ENCODE measurements at regions not wholly inside any gene's neighbourhood (a gene's known extent, or its start where the extent isn't known, plus 50 kb on each side); places are given as distances from the start of the nearest gene placed in this dataset.
"Not testable (repeated sequence)": the region's sequence is repeated elsewhere in the genome, so short reads cannot be mapped to it uniquely, and the experiment has no call there.

DNA sequence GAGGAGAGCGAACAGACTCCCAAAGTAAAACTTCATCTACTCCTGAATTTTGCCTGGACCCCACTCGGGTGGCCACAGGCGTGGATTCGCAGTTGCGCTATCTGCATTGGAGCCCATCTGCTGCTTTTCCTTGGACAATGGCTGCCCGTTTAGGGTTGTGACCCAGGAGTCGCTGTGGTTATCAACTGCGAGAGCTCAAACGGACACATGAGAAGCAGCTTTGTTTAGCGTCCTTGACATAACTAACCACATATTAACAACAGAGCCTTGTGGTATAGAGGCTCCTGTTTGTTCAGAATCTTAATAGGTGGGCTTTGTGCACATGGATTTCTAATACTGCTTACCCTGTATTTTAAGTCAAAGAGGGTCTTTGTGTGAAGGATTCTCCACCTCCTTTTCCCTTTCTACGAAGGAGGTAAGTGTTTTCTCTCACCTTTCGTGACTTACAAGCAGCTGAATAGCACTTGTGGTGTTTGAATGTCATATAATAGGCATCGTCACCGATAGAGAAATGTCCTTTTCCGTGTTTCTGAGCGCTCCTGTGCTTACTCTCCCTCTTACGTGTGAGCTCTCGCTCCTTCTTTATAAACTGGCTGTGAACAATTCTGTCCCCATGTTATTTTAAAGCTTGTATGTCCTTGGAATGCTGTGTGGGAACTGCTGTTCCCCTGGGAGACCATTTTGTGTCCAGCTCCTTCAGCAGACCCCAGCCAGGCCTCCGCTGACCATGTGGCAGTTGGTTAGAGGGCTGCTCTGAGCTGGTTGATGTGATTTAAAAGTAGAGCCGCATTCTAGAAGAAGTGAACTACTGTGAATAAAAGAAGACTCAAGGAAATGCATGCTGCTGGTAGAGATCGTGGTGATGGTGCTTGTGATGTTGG lies 441.4 kb downstream of the RPS6KC1 start:
- H3K4me3 ChIP-seq (ENCODE audit: low read depth, low read length): no peak overlapping the region
- TF ChIP-seq, protein P1, sequence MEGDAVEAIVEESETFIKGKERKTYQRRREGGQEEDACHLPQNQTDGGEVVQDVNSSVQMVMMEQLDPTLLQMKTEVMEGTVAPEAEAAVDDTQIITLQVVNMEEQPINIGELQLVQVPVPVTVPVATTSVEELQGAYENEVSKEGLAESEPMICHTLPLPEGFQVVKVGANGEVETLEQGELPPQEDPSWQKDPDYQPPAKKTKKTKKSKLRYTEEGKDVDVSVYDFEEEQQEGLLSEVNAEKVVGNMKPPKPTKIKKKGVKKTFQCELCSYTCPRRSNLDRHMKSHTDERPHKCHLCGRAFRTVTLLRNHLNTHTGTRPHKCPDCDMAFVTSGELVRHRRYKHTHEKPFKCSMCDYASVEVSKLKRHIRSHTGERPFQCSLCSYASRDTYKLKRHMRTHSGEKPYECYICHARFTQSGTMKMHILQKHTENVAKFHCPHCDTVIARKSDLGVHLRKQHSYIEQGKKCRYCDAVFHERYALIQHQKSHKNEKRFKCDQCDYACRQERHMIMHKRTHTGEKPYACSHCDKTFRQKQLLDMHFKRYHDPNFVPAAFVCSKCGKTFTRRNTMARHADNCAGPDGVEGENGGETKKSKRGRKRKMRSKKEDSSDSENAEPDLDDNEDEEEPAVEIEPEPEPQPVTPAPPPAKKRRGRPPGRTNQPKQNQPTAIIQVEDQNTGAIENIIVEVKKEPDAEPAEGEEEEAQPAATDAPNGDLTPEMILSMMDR (IDR thresholded peaks at IDR 0.05; ENCODE audit: insufficient read depth, low read depth, low read length, missing control alignments): no peak
- no peak for DNase-seq (ENCODE audit: low read depth)

DNA sequence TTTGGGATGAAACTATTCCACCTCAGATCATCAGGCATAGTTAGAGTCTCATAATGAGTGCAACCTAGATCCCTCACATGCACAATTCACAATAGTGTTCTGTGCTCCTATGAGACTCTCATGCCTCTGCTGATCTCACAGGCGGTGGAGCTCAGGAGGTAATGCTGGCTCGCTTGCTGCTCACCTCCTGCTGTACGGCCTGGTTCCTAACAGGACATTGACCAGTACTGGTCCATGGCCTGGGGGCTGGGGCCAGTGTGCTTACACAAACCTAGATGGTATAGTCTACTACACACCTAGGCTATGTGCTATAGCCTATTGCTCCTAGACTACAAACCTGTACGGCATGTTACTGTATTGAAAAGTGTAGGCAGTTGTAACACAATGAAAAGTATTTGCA lies 448.4 kb downstream of the RPS6KC1 start:
- TF ChIP-seq, protein P1 (IDR thresholded peaks at IDR 0.05; ENCODE audit: insufficient read depth, low read depth, low read length, missing control alignments): no peak
- no peak overlapping the region for H3K4me3 ChIP-seq (ENCODE audit: low read depth, low read length)
- no peak for DNase-seq (ENCODE audit: low read depth)

DNA sequence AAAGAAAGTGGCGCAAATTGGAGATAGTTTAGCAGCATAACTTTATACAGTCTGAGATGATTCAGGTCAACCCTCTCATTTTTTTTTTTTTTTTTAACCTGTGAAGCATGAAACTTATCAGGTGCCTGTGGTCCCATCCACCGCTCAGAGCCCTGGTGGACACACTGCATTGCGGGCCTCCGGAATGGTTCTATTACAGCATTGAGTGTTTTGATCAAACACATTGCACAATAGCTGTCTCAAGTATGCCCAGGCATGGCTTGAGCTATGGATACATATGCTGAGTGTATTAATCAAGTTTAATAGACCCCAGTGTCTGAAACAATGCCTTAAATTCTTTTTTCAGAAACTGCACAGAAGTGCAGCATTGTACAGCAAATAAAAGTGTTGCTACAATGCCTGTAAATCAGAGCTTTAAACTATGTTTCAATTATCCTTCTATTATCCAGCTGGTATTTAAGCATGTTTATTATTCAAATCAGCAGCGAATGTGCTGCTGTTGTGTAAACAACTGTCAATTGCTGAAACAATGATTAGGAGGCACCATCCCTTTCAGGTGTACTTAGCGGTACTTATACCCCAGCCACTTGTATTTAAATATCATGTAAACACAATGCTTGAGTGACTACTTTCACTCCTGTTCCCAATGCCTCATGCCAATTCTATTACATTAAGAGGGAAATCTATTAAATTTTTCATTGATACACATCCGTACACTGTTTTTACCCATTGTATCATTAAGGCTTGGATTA lies 456.6 kb downstream of the RPS6KC1 start:
- TF ChIP-seq, protein P1 (IDR thresholded peaks at IDR 0.05; ENCODE audit: insufficient read depth, low read depth, low read length, missing control alignments): no peak
- H3K4me3 ChIP-seq (ENCODE audit: low read depth, low read length): no peak overlapping the region
- DNase-seq (ENCODE audit: low read depth): no peak

DNA sequence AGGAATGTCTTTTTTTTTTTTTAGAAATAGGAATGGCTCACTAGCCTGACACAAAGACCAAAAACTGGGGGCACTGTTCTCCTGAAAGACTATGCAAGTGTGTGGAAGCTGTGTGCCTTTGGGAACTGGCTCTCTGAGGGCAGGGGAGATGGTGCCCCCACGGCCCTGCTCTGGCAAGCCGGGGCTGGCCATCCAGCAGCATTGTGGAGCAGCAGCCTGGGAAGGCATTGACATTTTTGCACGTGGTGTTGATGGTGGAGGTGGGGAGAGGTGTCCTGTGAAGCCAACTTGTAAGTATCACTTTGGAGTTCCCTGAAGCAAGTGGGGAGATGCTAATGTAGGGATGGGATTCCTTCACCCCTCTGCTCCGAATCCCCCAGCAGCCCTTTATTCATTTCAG lies 460.1 kb downstream of the RPS6KC1 start:
- TF ChIP-seq, protein P1 (IDR thresholded peaks at IDR 0.05; ENCODE audit: insufficient read depth, low read depth, low read length, missing control alignments): no peak
- no peak for DNase-seq (ENCODE audit: low read depth)
- H3K4me3 ChIP-seq (ENCODE audit: low read depth, low read length): no peak overlapping the region

DNA sequence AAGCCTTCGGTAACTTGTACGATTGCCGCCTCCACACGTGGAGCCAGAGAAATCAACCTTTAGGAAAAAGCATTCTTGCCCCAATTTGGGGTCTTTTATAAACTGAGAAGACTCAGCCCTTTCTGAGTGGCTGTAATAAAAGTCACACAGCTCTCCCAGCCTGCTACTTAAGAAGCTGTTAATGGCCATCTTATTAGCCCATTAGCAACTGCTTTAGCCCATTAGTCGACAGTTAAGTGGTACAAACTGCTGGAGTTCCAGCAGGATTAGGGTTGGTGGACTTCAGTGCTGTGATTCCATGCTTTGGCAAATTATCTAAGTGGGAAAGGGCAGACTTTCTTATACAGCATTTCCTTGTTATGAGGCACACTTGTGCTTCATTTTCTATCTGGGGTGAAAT lies 461.3 kb downstream of the RPS6KC1 start:
- no peak for DNase-seq (ENCODE audit: low read depth)
- TF ChIP-seq, protein P1 (IDR thresholded peaks at IDR 0.05; ENCODE audit: insufficient read depth, low read depth, low read length, missing control alignments): no peak

DNA sequence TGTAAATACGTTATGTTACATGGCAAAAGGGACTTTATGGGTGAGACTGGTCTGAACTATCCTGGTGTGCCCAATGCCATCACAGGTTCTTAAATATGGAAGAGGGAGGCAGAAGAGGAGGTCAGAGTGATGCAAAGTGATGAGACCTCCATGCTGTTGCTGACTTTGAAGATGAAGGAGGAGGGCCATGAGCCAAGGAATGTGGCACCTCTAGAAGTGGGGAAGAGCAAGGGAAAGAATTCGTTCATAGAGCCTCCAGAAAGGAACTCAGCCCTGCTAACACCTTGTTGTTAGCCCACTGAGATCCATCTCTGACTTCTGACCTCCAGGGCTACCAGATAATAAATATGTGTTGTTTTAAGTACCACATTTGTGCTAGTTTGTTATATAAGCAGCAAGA lies 462.0 kb downstream of the RPS6KC1 start:
- DNase-seq (ENCODE audit: low read depth): no peak
- TF ChIP-seq, protein P1 (IDR thresholded peaks at IDR 0.05; ENCODE audit: insufficient read depth, low read depth, low read length, missing control alignments): no peak

More for the DNA sequence above, 461.3 kb downstream of the RPS6KC1 start:
- no peak overlapping the region for H3K4me3 ChIP-seq (ENCODE audit: low read depth, low read length)

DNA sequence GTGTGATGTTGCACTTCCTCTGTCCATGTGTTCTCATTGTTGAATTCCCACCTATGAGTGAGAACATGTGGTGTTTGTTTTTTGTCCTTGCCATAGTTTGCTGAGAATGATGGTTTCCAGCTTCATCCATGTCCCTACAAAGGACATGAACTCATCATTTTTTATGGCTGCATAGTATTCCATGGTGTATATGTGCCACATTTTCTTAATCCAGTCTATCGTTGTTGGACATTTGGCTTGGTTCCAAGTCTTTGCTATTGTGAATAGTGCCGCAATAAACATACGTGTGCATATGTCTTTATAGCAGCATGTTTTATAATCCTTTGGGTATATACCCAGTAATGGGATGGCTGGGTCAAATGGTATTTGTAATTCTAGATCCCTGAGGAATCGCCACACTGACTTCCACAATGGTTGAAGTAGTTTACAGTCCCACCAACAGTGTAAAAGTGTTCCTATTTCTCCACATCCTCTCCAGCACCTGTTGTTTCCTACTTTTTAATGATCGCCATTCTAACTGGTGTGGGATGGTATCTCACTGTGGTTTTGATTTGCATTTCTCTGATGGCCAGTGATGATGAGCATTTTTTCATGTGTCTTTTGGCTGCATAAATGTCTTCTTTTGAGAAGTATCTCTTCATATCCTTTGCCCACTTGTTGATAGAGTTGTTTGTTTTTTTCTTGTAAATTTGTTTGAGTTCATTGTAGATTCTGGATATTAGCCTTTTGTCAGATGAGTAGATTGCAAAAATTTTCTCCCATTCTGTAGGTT lies 463.6 kb downstream of the RPS6KC1 start:
- DNase-seq (ENCODE audit: low read depth); H3K4me3 ChIP-seq (ENCODE audit: low read depth, low read length): not testable (repeated sequence)

More for the DNA sequence above, 462.0 kb downstream of the RPS6KC1 start:
- H3K4me3 ChIP-seq (ENCODE audit: low read depth, low read length): no peak overlapping the region

Measured in GM12865 (cell line).